ENCODE measurements at regions not wholly inside any gene's neighbourhood (a gene's known extent, or its start where the extent isn't known, plus 50 kb on each side); places are given as distances from the start of the nearest gene placed in this dataset.

DNA sequence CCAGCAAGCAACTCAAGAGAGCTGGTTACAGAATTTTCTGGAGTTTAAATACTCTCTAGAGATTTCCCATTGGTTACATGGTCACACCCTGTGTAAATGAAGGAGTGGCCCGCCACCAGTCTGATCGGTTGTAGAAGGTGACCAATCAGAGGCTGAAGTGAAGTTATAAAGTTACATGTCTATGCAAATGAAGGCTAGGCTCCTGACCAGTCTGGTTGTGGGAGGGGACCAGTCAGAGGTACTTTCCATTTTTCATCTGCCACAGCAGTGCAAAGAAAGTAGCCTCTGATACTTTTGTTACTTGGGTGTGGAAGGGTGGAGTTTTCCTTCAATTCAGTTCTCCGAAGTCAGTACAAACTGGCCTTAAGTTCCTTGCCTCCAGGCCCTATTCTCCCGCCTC lies 273.7 kb downstream of the BARHL2 start:
- no peaks in the 10 kb centered on the region for H3K4me1 ChIP-seq
- no peaks in the 10 kb centered on the region for H3K27me3 ChIP-seq (ENCODE audit: insufficient read depth in 3 of 3, low read length in 2 of 3)
- no peaks in the 10 kb centered on the region for H3K36me3 ChIP-seq (ENCODE audit: insufficient read depth in 1 of 2, low read depth in 1 of 2)
- intact Hi-C loops (cut with DNase I) = no loop called here
- TF ChIP-seq, protein P1, sequence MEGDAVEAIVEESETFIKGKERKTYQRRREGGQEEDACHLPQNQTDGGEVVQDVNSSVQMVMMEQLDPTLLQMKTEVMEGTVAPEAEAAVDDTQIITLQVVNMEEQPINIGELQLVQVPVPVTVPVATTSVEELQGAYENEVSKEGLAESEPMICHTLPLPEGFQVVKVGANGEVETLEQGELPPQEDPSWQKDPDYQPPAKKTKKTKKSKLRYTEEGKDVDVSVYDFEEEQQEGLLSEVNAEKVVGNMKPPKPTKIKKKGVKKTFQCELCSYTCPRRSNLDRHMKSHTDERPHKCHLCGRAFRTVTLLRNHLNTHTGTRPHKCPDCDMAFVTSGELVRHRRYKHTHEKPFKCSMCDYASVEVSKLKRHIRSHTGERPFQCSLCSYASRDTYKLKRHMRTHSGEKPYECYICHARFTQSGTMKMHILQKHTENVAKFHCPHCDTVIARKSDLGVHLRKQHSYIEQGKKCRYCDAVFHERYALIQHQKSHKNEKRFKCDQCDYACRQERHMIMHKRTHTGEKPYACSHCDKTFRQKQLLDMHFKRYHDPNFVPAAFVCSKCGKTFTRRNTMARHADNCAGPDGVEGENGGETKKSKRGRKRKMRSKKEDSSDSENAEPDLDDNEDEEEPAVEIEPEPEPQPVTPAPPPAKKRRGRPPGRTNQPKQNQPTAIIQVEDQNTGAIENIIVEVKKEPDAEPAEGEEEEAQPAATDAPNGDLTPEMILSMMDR (IDR thresholded peaks at IDR 0.05) = no peak
- DNase-seq = no peak
- H3K27ac ChIP-seq = no peak overlapping the region
- H3K9me3 ChIP-seq = no peaks in the 10 kb centered on the region
- WGBS, 3 donors = 72 to 80% (median 78%) methylated on average over 4 of the region's 4 CpGs
- H3K4me3 ChIP-seq = no peak overlapping the region
- no peak for ATAC-seq

GRCh38 chr1:90435351-90435750 lies 281.8 kb downstream of the BARHL2 start:
- intact Hi-C loops (cut with DNase I) = no loop called here
- Histone ChIP-seq H3K4me1 (no peaks in the 10 kb centered on the region), H3K36me3 (ENCODE audit: insufficient read depth in 1 of 2, low read depth in 1 of 2) (no peaks in the 10 kb centered on the region), H3K9me3 (no peaks in the 10 kb centered on the region), H3K27me3 (ENCODE audit: insufficient read depth in 3 of 3, low read length in 2 of 3) (peaks cover 0 to 2% (median 0%) of the 10 kb centered on the region in 3 donors), H3K4me3 (no peak overlapping the region), H3K27ac (no peak overlapping the region)
- no peak for DNase-seq
- TF ChIP-seq, protein P1 (IDR thresholded peaks at IDR 0.05) = no peak
- 29 to 41% (median 31%) methylated on average over 3 of the region's 3 CpGs for WGBS, 3 donors
- no peak for ATAC-seq

- DNase-seq (no peak), ATAC-seq (no peak)
- Histone ChIP-seq H3K27ac (no peak overlapping the region), H3K27me3 (ENCODE audit: insufficient read depth in 3 of 3, low read length in 2 of 3) (peaks cover 0 to 2% (median 0%) of the 10 kb centered on the region in 3 donors), H3K36me3 (ENCODE audit: insufficient read depth in 1 of 2, low read depth in 1 of 2) (no peaks in the 10 kb centered on the region), H3K4me3 (no peak overlapping the region), H3K4me1 (no peaks in the 10 kb centered on the region), H3K9me3 (no peaks in the 10 kb centered on the region)
- TF ChIP-seq, protein P1 (IDR thresholded peaks at IDR 0.05) = no peak
- WGBS, 3 donors = 45 to 61% (median 49%) methylated on average over 2 of the region's 2 CpGs
- intact Hi-C loops (cut with DNase I) = no loop called here
Observed at GRCh38 chr1:90434460-90434859, 282.6 kb downstream of the BARHL2 start.

- ATAC-seq = no peak
- no peak for DNase-seq
- intact Hi-C loops (cut with DNase I) = no loop called here
- H3K4me1 ChIP-seq = no peaks in the 10 kb centered on the region
- no peaks in the 10 kb centered on the region for H3K36me3 ChIP-seq (ENCODE audit: insufficient read depth in 1 of 2, low read depth in 1 of 2)
- no peak overlapping the region for H3K4me3 ChIP-seq
- TF ChIP-seq, protein P1 (IDR thresholded peaks at IDR 0.05) = no peak
- no peaks in the 10 kb centered on the region for H3K9me3 ChIP-seq
- H3K27me3 ChIP-seq (ENCODE audit: insufficient read depth in 3 of 3, low read length in 2 of 3) = peaks cover 0 to 2% (median 0%) of the 10 kb centered on the region in 3 donors
- no peak overlapping the region for H3K27ac ChIP-seq
Observed at GRCh38 chr1:90417126-90417525, 300.0 kb downstream of the BARHL2 start.

DNA sequence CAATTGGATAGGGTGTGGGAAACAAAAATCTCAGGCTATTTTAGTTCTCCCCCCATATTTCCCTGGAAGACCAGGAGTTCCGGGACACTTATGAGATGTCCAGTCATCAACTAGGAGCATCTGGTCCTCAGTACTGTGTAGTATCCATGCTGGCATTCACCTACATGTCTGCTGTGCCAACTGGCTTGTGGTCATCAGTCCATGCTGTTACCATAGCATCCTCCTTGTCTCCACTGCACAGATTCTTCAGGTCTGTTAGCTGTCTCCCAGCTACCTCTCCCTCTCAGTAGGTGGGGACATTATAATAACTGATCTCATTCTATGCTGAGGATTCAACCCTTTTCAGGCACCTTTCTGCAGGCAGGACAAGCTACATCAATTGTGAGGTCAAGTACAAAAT lies 302.9 kb downstream of the BARHL2 start:
- ATAC-seq (no peak), DNase-seq (no peak)
- WGBS, 3 donors = 85 to 94% (median 92%) methylated on average over 1 of the region's 1 CpG
- intact Hi-C loops (cut with DNase I) = no loop called here
- Histone ChIP-seq H3K4me3 (no peak overlapping the region), H3K4me1 (no peaks in the 10 kb centered on the region), H3K36me3 (ENCODE audit: insufficient read depth in 1 of 2, low read depth in 1 of 2) (no peaks in the 10 kb centered on the region), H3K27ac (no peak overlapping the region), H3K9me3 (no peaks in the 10 kb centered on the region), H3K27me3 (ENCODE audit: insufficient read depth in 3 of 3, low read length in 2 of 3) (no peaks in the 10 kb centered on the region)
- TF ChIP-seq, protein P1 (IDR thresholded peaks at IDR 0.05) = no peak
